TTC549 (cell line): ENCODE measurements at regions not wholly inside any gene's neighbourhood (a gene's known extent, or its start where the extent isn't known, plus 50 kb on each side); places are given as distances from the start of the nearest gene placed in this dataset.

ENCODE experiments used
- FAIRE-seq: peaks from 2 replicates; lab custom pipeline; 2012; peaks lifted over from hg19 to GRCh38; lab: Jason Lieb, UNC

GRCh38 chrX:131779306-131779705 is 235.4 kb downstream of the OR13H1 start:
- no peak for FAIRE-seq

DNA sequence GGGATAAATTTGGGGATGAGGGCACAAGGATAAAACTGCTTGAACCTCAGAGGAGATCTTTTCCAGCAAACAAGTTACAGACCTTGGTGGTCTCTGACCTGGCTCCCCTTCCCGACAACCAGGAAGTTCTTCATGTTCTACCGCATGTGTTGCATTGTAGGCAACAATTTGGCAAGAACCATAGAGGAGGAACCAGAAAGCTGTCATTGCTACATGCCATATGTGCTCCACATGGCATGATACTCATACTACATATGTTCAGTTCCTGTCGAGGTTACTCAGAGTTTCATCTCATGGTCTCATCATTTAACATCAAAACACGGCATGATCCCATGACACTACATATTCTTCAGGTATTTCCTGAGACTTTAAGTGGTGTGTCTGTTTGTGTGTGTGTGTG is 235.9 kb downstream of the OR13H1 start:
- no peak for FAIRE-seq

DNA sequence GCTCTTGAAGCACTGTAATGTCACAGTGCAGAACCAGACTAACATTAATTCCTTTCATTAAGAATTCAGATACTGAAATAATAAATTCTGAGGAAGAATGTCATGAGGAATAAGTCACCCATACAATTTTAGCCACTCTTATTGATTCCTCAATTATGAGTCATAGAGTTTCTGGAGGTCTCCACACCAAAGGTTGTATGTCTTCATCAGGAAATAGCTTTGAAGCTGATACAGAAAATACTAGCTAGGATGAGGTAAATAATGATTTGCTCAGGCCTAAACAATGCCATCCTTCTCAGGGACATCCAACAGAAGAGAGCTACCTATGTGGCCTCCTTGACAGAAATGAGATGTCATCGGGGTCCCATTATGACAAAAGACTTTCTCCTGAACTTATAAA is 238.8 kb downstream of the OR13H1 start:
- FAIRE-seq, result no peak

GRCh38 chrX:131783555-131784308 is 239.4 kb upstream of the STK26 start:
- FAIRE-seq, result peak; percentile 65

DNA sequence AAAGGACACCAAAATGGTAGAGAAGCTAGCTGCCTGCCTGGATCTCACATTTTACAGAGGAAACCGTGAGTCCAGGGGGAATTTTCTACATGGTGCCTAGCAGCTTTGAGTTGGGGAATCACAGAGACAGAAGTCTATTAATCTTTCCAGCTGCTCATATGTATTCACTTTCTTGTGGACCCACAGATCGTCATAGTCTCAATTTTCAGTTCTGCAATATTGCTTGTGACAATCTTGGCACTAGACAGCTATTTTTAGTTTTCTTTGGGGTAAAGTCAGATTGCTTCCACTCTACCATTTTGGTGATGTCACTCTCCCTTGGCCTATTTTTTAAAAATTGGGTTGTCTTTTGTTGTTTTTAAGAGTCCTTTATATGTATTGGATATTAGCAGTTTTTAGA is 233.4 kb upstream of the STK26 start:
- no peak for FAIRE-seq

GRCh38 chrX:131791608-131792355 is 231.3 kb upstream of the STK26 start:
- no peak for FAIRE-seq

- no peak for FAIRE-seq
These were observed 230.7 kb upstream of the STK26 start for GRCh38 chrX:131792356-131792749.

GRCh38 chrX:131792789-131793462 is 230.2 kb upstream of the STK26 start:
- FAIRE-seq, result no peak

GRCh38 chrX:131795442-131796229 is 227.5 kb upstream of the STK26 start:
- FAIRE-seq, result no peak

GRCh38 chrX:131801066-131801465 is 222.0 kb upstream of the STK26 start:
- no peak for FAIRE-seq

DNA sequence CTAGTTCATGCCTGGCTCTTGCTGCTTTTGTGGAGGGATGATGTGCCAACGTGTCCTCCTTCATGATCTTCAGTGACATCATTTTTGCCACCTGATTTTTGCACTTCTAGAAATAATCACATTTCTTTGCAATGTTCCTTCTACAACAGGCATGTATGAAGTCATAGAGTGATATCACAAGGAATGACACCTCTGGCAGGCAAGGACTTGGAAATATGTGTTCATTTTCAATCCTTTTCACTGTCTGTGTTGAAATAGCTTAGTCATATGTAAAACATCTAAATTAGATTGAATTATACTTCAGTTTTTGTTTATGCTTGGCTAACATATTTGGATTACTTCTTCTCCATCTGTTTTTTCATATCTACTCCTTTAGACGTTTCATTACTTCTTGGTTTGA is 221.2 kb upstream of the STK26 start:
- FAIRE-seq, result no peak

DNA sequence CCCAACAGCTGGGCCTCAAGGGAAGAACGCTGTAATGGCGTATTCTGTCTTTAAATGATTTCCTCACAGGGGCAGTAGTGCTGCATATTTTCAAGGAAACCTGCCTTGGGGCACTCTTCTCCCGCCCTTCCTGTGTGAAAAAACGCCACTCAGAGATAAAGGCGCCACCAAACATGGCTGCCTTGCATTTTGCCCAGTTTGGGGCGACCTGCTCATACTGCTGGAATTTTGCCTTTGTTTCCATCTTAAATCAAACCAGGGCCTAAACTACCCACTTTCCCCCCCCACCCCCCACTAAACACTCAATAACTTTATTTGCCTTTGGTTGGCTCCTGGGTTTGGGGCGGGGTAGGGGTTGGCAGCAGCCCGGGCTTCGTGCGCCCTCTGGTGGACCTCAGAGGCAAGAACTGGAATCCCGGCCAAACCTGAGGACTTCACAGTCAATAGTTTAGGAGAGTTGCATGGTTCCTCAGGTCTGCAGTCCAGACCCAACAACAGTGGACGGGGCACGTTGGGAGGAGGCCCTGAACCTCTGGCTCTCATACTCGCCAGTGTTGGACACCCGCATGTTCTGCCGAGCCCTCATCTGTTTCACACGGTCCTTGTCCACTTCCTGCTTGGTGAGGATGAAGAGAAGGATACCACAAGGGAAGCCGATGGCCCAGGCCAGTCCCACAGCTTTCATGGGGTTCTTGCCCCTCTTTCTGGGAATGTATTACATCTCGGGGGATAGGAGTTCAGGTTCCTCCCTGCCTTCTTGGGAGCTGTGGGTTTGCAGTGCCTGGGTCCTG is 220.1 kb upstream of the STK26 start:
- no peak for FAIRE-seq

DNA sequence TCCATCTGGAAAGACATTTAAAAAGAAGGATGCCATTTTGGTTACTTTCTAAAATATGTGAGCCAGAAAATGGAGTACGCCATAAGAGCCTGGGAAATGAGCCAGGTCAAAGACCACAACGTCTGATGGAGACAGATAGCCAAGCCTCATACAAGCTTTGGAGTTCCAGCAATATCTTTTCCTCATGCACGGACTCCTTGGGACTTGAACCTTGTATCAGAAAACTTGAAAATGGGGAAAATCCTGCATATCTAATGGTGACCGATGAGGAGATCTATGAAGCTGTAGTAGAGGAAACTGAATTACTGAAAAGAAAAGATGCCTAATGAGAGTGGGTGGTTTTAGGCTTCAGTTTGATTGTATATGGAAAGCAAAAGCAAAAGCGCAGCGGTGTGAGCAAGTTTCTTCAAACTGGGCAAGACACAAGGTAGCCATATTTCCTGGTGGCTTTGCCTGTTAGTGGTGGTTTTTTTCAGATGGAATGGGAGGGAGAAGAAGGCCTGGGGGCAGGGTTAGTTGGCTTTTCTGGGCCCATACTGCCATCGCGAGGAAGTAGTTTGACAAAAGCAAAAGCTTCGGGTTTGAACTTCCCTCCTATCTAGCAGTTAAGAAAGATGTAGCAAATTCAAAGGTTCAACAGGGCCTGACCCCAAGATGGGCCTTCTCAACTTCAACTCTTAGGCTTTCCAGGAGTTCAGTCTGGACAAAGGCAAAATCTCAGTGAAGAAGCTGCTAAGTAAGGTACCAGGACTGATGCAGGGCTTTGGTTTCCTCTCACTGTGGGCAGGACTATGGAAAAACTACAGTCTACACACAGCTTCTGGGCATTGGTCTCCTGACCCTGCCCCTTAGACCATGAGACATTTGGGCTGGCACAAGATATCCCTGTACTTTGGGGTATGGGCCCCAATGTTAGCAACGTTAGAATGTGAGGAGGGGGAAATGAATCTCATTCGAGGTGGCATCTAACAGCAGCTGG is 210.0 kb upstream of the STK26 start:
- no peak for FAIRE-seq

GRCh38 chrX:131816551-131817136 is 206.5 kb upstream of the STK26 start:
- FAIRE-seq, result no peak

GRCh38 chrX:131818297-131818936 is 204.7 kb upstream of the STK26 start:
- no peak for FAIRE-seq

- FAIRE-seq, result no peak
These were observed 201.0 kb upstream of the STK26 start for GRCh38 chrX:131821945-131822622.

- FAIRE-seq, result no peak
These were observed 196.5 kb upstream of the STK26 start for GRCh38 chrX:131826572-131826971.

GRCh38 chrX:131827935-131828334 is 195.2 kb upstream of the STK26 start:
- no peak for FAIRE-seq

DNA sequence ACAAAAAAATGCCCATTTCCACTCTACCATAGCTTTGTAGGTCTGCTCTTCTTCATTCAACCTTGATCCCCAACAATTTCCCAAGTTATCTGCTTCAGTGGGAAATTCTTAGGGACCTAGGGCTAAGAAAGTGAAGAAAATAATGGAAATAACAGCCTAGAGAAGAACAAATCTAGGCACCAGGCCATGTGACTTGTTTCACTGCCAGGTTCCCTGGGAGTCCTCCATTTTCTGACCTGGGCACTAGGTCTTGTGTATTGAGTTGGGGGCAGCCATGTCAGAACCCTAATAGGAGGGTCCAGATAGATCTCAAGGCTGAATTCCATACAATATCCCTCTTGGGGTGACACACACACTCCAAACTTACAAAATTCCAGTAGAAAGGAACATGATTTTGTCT is 194.6 kb upstream of the STK26 start:
- no peak for FAIRE-seq
